ENCODE measurements at regions not wholly inside any gene's neighbourhood (a gene's known extent, or its start where the extent isn't known, plus 50 kb on each side); places are given as distances from the start of the nearest gene placed in this dataset.

GRCh38 chrX:20989361-20989760 is 384.9 kb upstream of the CNKSR2 start:
- no peak for TF ChIP-seq POLR2A (IDR thresholded peaks at IDR 0.05)
- no peak for TF ChIP-seq CTCF (IDR thresholded peaks at IDR 0.05)
- H3K36me3 ChIP-seq (ENCODE audit: low read depth, missing control alignments) = no peaks in the 10 kb centered on the region
- DNase-seq = no peak
- H3K4me3 ChIP-seq = no peak overlapping the region
- no peaks in the 10 kb centered on the region for H3K27me3 ChIP-seq
- no peaks in the 10 kb centered on the region for H3K4me1 ChIP-seq
- intact Hi-C loops (cut with DNase I; ENCODE audit: low total_unique reads) = no loop called here
- 85 to 95% methylated on average over 2 to 3 of the region's 3 CpGs for WGBS, 2 donors
- no peak overlapping the region for H3K27ac ChIP-seq
- no peaks in the 10 kb centered on the region for H3K9me3 ChIP-seq

- Histone ChIP-seq H3K4me3 (no peak overlapping the region), H3K9me3 (no peaks in the 10 kb centered on the region), H3K4me1 (no peaks in the 10 kb centered on the region), H3K36me3 (ENCODE audit: low read depth, missing control alignments) (no peaks in the 10 kb centered on the region), H3K27me3 (no peaks in the 10 kb centered on the region), H3K27ac (no peak overlapping the region)
- no peak for DNase-seq
- 84 to 100% methylated on average over 2 of the region's 2 CpGs for WGBS, 2 donors
- TF ChIP-seq POLR2A (IDR thresholded peaks at IDR 0.05) (no peak), CTCF (IDR thresholded peaks at IDR 0.05) (no peak)
- intact Hi-C loops (cut with DNase I; ENCODE audit: low total_unique reads) = no loop called here
These were observed 385.4 kb upstream of the CNKSR2 start for GRCh38 chrX:20988804-20989203.

GRCh38 chrX:20988118-20988517 is 386.1 kb upstream of the CNKSR2 start:
- H3K36me3 ChIP-seq (ENCODE audit: low read depth, missing control alignments) = no peaks in the 10 kb centered on the region
- TF ChIP-seq POLR2A (IDR thresholded peaks at IDR 0.05) = no peak
- no peaks in the 10 kb centered on the region for H3K27me3 ChIP-seq
- intact Hi-C loops (cut with DNase I; ENCODE audit: low total_unique reads) = no loop called here
- no peaks in the 10 kb centered on the region for H3K4me1 ChIP-seq
- H3K9me3 ChIP-seq = no peaks in the 10 kb centered on the region
- H3K4me3 ChIP-seq = no peak overlapping the region
- H3K27ac ChIP-seq = no peak overlapping the region
- 74 to 85% methylated on average over 3 of the region's 3 CpGs for WGBS, 2 donors
- no peak for DNase-seq

GRCh38 chrX:20980426-20980825 is 393.8 kb upstream of the CNKSR2 start:
- no peak overlapping the region for H3K4me3 ChIP-seq
- DNase-seq = no peak
- no peak overlapping the region for H3K27ac ChIP-seq
- no peaks in the 10 kb centered on the region for H3K4me1 ChIP-seq
- no peaks in the 10 kb centered on the region for H3K9me3 ChIP-seq
- H3K27me3 ChIP-seq = no peaks in the 10 kb centered on the region
- TF ChIP-seq POLR2A (IDR thresholded peaks at IDR 0.05) = no peak
- intact Hi-C loops (cut with DNase I; ENCODE audit: low total_unique reads) = no loop called here
- no peaks in the 10 kb centered on the region for H3K36me3 ChIP-seq (ENCODE audit: low read depth, missing control alignments)
- WGBS, 2 donors = 63 to 83% methylated on average over 1 of the region's 1 CpG

GRCh38 chrX:20974326-20974725 is 399.9 kb upstream of the CNKSR2 start:
- H3K9me3 ChIP-seq = no peaks in the 10 kb centered on the region
- DNase-seq = no peak
- no peaks in the 10 kb centered on the region for H3K36me3 ChIP-seq (ENCODE audit: low read depth, missing control alignments)
- H3K4me1 ChIP-seq = no peaks in the 10 kb centered on the region
- intact Hi-C loops (cut with DNase I; ENCODE audit: low total_unique reads) = no loop called here
- 96 to 97% methylated on average over 2 of the region's 2 CpGs for WGBS, 2 donors
- TF ChIP-seq POLR2A (IDR thresholded peaks at IDR 0.05) (no peak), CTCF (IDR thresholded peaks at IDR 0.05) (no peak)
- no peak overlapping the region for H3K27ac ChIP-seq
- no peak overlapping the region for H3K4me3 ChIP-seq
- H3K27me3 ChIP-seq = no peaks in the 10 kb centered on the region

GRCh38 chrX:20973038-20973437 is 401.2 kb upstream of the CNKSR2 start:
- no peaks in the 10 kb centered on the region for H3K9me3 ChIP-seq
- DNase-seq = no peak
- no peaks in the 10 kb centered on the region for H3K36me3 ChIP-seq (ENCODE audit: low read depth, missing control alignments)
- no peaks in the 10 kb centered on the region for H3K27me3 ChIP-seq
- no peak overlapping the region for H3K27ac ChIP-seq
- H3K4me1 ChIP-seq = no peaks in the 10 kb centered on the region
- WGBS, 2 donors = 53 to 59% methylated on average over 3 to 4 of the region's 4 CpGs
- H3K4me3 ChIP-seq = no peak overlapping the region
- intact Hi-C loops (cut with DNase I; ENCODE audit: low total_unique reads) = no loop called here
- TF ChIP-seq CTCF (IDR thresholded peaks at IDR 0.05) = no peak
- TF ChIP-seq POLR2A (IDR thresholded peaks at IDR 0.05) = no peak
